SK-N-MC (cell line): ENCODE measurements at regions not wholly inside any gene's neighbourhood (a gene's known extent, or its start where the extent isn't known, plus 50 kb on each side); places are given as distances from the start of the nearest gene placed in this dataset.

Experiments used
- DNase-seq: peaks from one replicate; pipeline ENCODE4 v3.0.0-alpha.2; 2011; ENCODE audit warnings: low read depth, low spot score
- H3K27ac ChIP-seq: fragments of 200-600 bp; sonication (generic); 2 replicates; pipeline ENCODE4 v1.5.1; 2016; ENCODE audit warnings: mixed run types
- H3K36me3 ChIP-seq: fragments of 200-600 bp; sonication (generic); 2 replicates; pipeline ENCODE4 v1.6.1; 2017; ENCODE audit warnings: antibody characterized with exemption, low read length, mixed read lengths; ENCODE audit not compliant: insufficient read depth
- H3K4me3 ChIP-seq: fragments of 200-600 bp; sonication (generic); 2 replicates; pipeline ENCODE4 v1.5.1; 2016
- H3K9ac ChIP-seq: fragments of 200-600 bp; sonication (generic); 2 replicates; pipeline ENCODE4 v1.8.0; 2017; ENCODE audit warnings: mixed run types, mixed read lengths; ENCODE audit not compliant: insufficient read length
- H3K9me3 ChIP-seq: fragments of 200-600 bp; sonication (generic); 2 replicates; pipeline ENCODE4 v1.6.1; 2017; ENCODE audit warnings: low read depth, mild to moderate bottlenecking, antibody characterized with exemption, low read length, moderate library complexity, mixed read lengths
- EZH2 ChIP-seq: fragments of 200-600 bp; sonication (generic); IDR thresholded peaks from one replicate; pipeline ENCODE4 v1.6.1; 2017; ENCODE audit warnings: antibody characterized with exemption
- FOXP2 ChIP-seq: optimal IDR thresholded peaks from 2 replicates; pipeline ENCODE3; 2011; ENCODE audit warnings: mild to moderate bottlenecking, moderate library complexity; ENCODE audit not compliant: insufficient read depth; ENCODE audit errors: extremely low read length, control extremely low read depth
- POLR2AphosphoS5 ChIP-seq: IDR thresholded peaks from 2 replicates; pipeline ENCODE4 v1.6.1; 2012; ENCODE audit warnings: mild to moderate bottlenecking, low read depth, low read length, borderline replicate concordance

- Histone ChIP-seq H3K4me3 (no peak overlapping the region), H3K9ac (no peak overlapping the region), H3K36me3 (no peaks in the 10 kb centered on the region), H3K9me3 (no peaks in the 10 kb centered on the region), H3K27ac (no peak overlapping the region)
- no peak for DNase-seq
- no peak for TF ChIP-seq EZH2
- TF ChIP-seq POLR2AphosphoS5: no peak
- no peak for TF ChIP-seq FOXP2
Measured at GRCh38 chr7:118072893-118073674, 110.9 kb upstream of the LSM8 start.

GRCh38 chr7:118075936-118076335, 108.0 kb upstream of the LSM8 start:
- no peak overlapping the region for H3K9ac ChIP-seq
- TF ChIP-seq POLR2AphosphoS5: no peak
- H3K36me3 ChIP-seq: no peaks in the 10 kb centered on the region
- H3K4me3 ChIP-seq: no peak overlapping the region
- no peak for DNase-seq
- no peak overlapping the region for H3K27ac ChIP-seq
- H3K9me3 ChIP-seq: no peaks in the 10 kb centered on the region

- no peak for DNase-seq
- Histone ChIP-seq H3K4me3 (no peak overlapping the region), H3K9me3 (no peaks in the 10 kb centered on the region), H3K27ac (no peak overlapping the region), H3K36me3 (no peaks in the 10 kb centered on the region), H3K9ac (no peak overlapping the region)
- no peak for TF ChIP-seq EZH2
- TF ChIP-seq POLR2AphosphoS5: no peak
Measured at GRCh38 chr7:118076564-118076963, 107.4 kb upstream of the LSM8 start.

- Histone ChIP-seq H3K27ac (no peak overlapping the region), H3K36me3 (no peaks in the 10 kb centered on the region), H3K9ac (no peak overlapping the region), H3K9me3 (no peaks in the 10 kb centered on the region), H3K4me3 (no peak overlapping the region)
- TF ChIP-seq POLR2AphosphoS5: no peak
- no peak for TF ChIP-seq EZH2
- TF ChIP-seq FOXP2: no peak
- no peak for DNase-seq
Measured at GRCh38 chr7:118078015-118078414, 105.9 kb upstream of the LSM8 start.

- no peak overlapping the region for H3K9ac ChIP-seq
- no peak overlapping the region for H3K27ac ChIP-seq
- H3K9me3 ChIP-seq: no peaks in the 10 kb centered on the region
- H3K4me3 ChIP-seq: no peak overlapping the region
- H3K36me3 ChIP-seq: no peaks in the 10 kb centered on the region
- no peak for DNase-seq
- no peak for TF ChIP-seq FOXP2
Measured at GRCh38 chr7:118079369-118079768, 104.6 kb upstream of the LSM8 start.

GRCh38 chr7:118080947-118081346, 103.0 kb upstream of the LSM8 start:
- no peak for DNase-seq
- Histone ChIP-seq H3K36me3 (no peaks in the 10 kb centered on the region), H3K27ac (no peak overlapping the region), H3K4me3 (no peak overlapping the region), H3K9ac (no peak overlapping the region), H3K9me3 (no peaks in the 10 kb centered on the region)
- TF ChIP-seq FOXP2: no peak

- no peaks in the 10 kb centered on the region for H3K36me3 ChIP-seq
Measured at GRCh38 chr7:118082506-118082905, 101.5 kb upstream of the LSM8 start.

GRCh38 chr7:118085000-118085399, 99.0 kb upstream of the LSM8 start:
- H3K9ac ChIP-seq: peak overlapping the region; percentile 12

More at GRCh38 chr7:118082506-118082905, 101.5 kb upstream of the LSM8 start:
- Histone ChIP-seq H3K9ac (no peak overlapping the region), H3K9me3 (no peaks in the 10 kb centered on the region), H3K27ac (no peak overlapping the region; the same call in 1 of the 2 replicates), H3K4me3 (no peak overlapping the region)
- TF ChIP-seq EZH2 (no peak), FOXP2 (no peak), POLR2AphosphoS5 (no peak)
- no peak for DNase-seq

GRCh38 chr7:118087126-118087525, 96.8 kb upstream of the LSM8 start:
- no peaks in the 10 kb centered on the region for H3K36me3 ChIP-seq
- no peak for DNase-seq
- no peak overlapping the region for H3K4me3 ChIP-seq
- no peak overlapping the region for H3K27ac ChIP-seq
- no peak overlapping the region for H3K9ac ChIP-seq
- TF ChIP-seq FOXP2: no peak
- no peaks in the 10 kb centered on the region for H3K9me3 ChIP-seq

More at GRCh38 chr7:118085000-118085399, 99.0 kb upstream of the LSM8 start:
- peak overlapping the region; percentile 38; the same call in 1 of the 2 replicates for H3K27ac ChIP-seq
- H3K36me3 ChIP-seq: no peaks in the 10 kb centered on the region
- H3K9me3 ChIP-seq: no peaks in the 10 kb centered on the region
- H3K4me3 ChIP-seq: peak overlapping the region; percentile 51
- DNase-seq: no peak
- TF ChIP-seq FOXP2: no peak
- no peak for TF ChIP-seq POLR2AphosphoS5
- TF ChIP-seq EZH2: no peak
